ENCODE measurements at regions not wholly inside any gene's neighbourhood (a gene's known extent, or its start where the extent isn't known, plus 50 kb on each side); places are given as distances from the start of the nearest gene placed in this dataset.
"Not testable (repeated sequence)": the region's sequence is repeated elsewhere in the genome, so short reads cannot be mapped to it uniquely, and the experiment has no call there.

DNA sequence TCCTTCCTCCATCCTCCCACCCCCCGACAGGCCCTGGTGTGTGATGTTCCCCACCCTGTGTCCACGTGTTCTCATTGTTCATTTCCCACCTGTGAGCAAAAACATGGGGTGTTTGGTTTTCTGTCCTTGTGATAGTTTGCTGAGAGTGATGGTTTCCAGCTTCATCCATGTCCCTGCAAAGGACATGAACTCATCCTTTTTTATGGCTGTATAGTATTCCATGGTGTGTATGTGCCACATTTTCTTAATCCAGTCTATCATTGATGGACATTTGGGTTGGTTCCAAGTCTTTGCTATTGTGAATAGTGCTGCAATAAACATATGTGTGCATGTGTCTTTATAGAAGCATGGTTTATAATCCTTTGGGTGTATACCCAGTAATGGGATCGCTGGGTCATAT lies 587.6 kb downstream of the EDEM1 start:
- TF ChIP-seq, protein P1, sequence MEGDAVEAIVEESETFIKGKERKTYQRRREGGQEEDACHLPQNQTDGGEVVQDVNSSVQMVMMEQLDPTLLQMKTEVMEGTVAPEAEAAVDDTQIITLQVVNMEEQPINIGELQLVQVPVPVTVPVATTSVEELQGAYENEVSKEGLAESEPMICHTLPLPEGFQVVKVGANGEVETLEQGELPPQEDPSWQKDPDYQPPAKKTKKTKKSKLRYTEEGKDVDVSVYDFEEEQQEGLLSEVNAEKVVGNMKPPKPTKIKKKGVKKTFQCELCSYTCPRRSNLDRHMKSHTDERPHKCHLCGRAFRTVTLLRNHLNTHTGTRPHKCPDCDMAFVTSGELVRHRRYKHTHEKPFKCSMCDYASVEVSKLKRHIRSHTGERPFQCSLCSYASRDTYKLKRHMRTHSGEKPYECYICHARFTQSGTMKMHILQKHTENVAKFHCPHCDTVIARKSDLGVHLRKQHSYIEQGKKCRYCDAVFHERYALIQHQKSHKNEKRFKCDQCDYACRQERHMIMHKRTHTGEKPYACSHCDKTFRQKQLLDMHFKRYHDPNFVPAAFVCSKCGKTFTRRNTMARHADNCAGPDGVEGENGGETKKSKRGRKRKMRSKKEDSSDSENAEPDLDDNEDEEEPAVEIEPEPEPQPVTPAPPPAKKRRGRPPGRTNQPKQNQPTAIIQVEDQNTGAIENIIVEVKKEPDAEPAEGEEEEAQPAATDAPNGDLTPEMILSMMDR (conservative IDR thresholded peaks at IDR 0.05): not testable (repeated sequence)
- TF ChIP-seq EZH2 (IDR thresholded peaks at IDR 0.05; ENCODE audit: low read depth): not testable (repeated sequence)
